ENCODE measurements at regions not wholly inside any gene's neighbourhood (a gene's known extent, or its start where the extent isn't known, plus 50 kb on each side); places are given as distances from the start of the nearest gene placed in this dataset.

- TF ChIP-seq MAX (IDR thresholded peaks at IDR 0.05; ENCODE audit: insufficient read depth, insufficient read length) (no peak), CTCF (IDR thresholded peaks at IDR 0.05; ENCODE audit: extremely low read depth in 1 of 2, insufficient read depth in 1 of 2, low read depth in 1 of 2, low read length in 2 of 2) (no peak), POLR2A (IDR thresholded peaks at IDR 0.05; ENCODE audit: low read depth, low read length) (no peak), JUN (IDR thresholded peaks at IDR 0.05; ENCODE audit: borderline replicate concordance, insufficient read depth, insufficient read length, low read depth) (no peak), EZH2 (IDR thresholded peaks at IDR 0.05; ENCODE audit: borderline replicate concordance, low read depth, low read length, severe bottlenecking) (no peak), POLR2AphosphoS5 (IDR thresholded peaks at IDR 0.05; ENCODE audit: insufficient read depth, low read depth, low read length) (no peak), FOS (IDR thresholded peaks at IDR 0.05; ENCODE audit: borderline replicate concordance, insufficient read depth, low read length) (no peak)
Measured at GRCh38 chr17:72486806-72487205, 366.0 kb downstream of the SOX9 start.
